GM18870 (cell line): ENCODE measurements at regions not wholly inside any gene's neighbourhood (a gene's known extent, or its start where the extent isn't known, plus 50 kb on each side); places are given as distances from the start of the nearest gene placed in this dataset.
"Not testable (repeated sequence)": the region's sequence is repeated elsewhere in the genome, so short reads cannot be mapped to it uniquely, and the experiment has no call there.

ENCODE experiments used
- ATAC-seq: cut with Tn5 transposase; IDR thresholded peaks from one replicate; pipeline ENCODE4 v1.9.1; 2021; ENCODE audit warnings: moderate library complexity; ENCODE audit not compliant: unreplicated experiment

GRCh38 chr5:163330723-163331668, 106.4 kb upstream of the CCNG1 start:
- ATAC-seq = no peak

GRCh38 chr5:163336074-163336473, 101.3 kb upstream of the CCNG1 start:
- not testable (repeated sequence) for ATAC-seq

- ATAC-seq = no peak
Measured at GRCh38 chr5:163339148-163339547, 98.2 kb upstream of the CCNG1 start.

DNA sequence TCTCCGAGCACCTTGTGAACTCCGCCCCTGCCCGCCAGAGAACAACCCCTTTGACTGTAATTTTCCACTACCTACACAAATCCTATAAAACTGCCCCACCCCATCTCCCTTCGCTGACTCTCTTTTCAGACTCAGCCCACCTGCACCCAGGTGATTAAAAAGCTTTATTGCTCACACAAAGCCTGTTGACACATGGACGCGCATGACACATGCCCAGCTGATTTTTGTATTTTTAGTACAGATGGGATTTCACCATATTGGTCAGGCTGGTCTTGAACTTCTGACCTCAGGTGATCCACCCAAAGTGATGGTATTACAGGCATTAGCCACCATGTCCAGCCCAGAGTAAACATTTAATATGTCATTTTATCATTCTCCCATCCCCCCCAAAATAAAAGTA, 97.0 kb upstream of the CCNG1 start:
- not testable (repeated sequence) for ATAC-seq

GRCh38 chr5:163342306-163342705, 95.1 kb upstream of the CCNG1 start:
- no peak for ATAC-seq

GRCh38 chr5:163345216-163345615, 92.2 kb upstream of the CCNG1 start:
- no peak for ATAC-seq

- ATAC-seq = peak; percentile 71
Measured at GRCh38 chr5:163347671-163348070, 89.7 kb upstream of the CCNG1 start.

DNA sequence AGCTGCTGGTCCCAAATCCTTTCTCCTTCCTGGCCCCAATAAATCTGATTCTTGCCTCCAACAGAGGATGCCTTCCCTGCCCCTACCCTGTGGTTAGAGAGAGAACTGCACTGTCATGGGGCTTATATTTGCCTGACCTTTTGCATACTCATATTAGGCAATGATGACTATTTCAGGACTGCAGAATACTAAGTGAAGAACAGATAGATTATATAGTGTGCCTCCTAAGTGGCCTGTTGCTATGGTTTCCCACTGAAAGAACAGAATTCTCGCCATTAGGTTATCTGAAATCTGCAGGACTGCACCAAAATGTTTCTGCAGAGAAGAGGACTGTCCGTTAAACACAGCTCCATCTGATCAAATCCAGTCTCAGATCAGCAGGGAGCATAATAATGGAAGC, 87.3 kb upstream of the CCNG1 start:
- ATAC-seq = no peak

DNA sequence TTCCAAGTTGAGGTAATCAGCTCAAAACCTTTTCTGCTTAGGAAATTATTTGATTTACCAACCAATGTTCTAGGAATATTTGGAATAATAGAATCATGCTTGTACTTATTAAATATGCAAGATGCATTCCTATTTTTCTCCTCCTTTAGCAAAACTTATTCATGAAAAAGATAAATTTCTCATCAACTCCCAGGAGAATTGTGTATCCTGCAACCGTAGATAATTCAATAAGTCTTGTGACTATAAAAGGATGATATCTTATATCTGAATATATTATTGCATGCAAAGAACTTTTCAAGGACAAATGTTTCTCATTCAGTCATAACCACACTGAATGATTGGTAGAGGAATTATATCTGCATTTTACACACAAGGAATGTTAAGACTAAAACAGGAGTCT, 84.9 kb upstream of the CCNG1 start:
- no peak for ATAC-seq

DNA sequence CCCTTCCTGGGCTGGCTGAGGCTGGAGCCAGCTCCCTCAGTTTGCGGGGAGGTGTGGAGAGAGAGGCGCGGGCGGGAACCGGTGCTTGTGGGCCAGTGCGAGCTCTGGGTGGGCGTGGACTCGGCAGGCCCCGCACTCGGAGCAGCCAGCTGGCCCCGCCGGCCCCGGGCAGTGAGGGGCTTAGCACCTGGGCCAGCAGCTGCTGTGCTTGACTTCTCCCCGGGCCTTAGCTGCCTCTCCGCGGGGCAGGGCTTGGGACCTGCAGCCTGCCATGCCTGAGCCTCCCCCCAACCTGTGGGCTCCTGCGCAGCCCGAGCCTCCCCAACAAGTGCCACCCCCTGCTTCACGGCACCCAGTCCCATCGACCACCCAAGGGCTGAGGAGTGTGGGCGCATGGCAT, 81.6 kb upstream of the CCNG1 start:
- not testable (repeated sequence) for ATAC-seq

DNA sequence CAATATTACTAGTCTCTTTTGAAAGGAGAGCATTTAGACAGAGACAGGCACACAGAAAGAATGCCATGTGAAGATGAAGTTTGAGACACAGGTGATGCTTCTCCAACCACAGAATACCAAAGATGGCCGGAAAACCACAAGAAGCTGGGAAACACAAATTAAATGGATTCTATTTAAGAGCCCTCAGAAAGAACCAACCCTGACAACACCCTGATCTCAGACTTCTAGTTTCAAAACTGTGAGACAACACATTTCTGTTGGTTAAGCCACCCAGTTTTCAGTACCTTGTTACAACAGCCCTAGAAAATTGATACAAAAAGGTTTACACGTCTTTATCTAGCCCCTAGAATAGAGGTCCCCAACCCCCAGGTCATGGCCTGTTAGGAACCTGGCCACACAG, 79.8 kb upstream of the CCNG1 start:
- no peak for ATAC-seq

GRCh38 chr5:163360656-163361055, 76.7 kb upstream of the CCNG1 start:
- no peak for ATAC-seq

GRCh38 chr5:163361450-163361849, 75.9 kb upstream of the CCNG1 start:
- ATAC-seq = no peak

- ATAC-seq = peak; percentile 51
Measured at GRCh38 chr5:163362840-163363371, 74.5 kb upstream of the CCNG1 start.

- ATAC-seq = no peak
Measured at GRCh38 chr5:163363389-163363788, 74.0 kb upstream of the CCNG1 start.

- no peak for ATAC-seq
Measured at GRCh38 chr5:163366757-163367156, 70.6 kb upstream of the CCNG1 start.

DNA sequence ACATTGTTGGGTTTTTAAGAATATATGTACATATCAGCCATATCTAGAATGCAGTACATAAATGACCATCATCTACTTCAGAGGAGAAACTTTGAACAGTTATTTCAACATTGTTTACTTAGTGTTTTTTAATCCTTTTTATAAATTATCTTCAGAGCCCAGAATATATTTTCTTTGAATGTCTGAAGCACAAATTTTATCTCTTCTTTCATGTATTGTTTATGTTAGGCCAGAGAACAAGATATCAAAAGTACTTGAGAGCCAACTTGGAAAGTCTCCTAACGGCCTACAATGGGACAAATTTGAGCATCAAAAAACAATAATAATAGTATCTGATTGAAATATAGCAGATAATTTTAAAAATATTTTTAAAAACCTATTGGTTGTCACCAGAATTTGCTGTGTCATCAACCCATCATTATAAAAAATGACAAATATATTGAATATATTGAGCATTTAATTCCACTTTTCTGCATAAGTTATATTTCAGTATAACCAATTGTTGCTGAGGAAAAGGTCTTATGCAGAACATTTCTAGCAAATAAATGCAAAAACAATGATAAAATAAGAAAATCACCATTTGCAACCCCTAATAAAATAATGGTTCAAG, 67.5 kb upstream of the CCNG1 start:
- no peak for ATAC-seq

DNA sequence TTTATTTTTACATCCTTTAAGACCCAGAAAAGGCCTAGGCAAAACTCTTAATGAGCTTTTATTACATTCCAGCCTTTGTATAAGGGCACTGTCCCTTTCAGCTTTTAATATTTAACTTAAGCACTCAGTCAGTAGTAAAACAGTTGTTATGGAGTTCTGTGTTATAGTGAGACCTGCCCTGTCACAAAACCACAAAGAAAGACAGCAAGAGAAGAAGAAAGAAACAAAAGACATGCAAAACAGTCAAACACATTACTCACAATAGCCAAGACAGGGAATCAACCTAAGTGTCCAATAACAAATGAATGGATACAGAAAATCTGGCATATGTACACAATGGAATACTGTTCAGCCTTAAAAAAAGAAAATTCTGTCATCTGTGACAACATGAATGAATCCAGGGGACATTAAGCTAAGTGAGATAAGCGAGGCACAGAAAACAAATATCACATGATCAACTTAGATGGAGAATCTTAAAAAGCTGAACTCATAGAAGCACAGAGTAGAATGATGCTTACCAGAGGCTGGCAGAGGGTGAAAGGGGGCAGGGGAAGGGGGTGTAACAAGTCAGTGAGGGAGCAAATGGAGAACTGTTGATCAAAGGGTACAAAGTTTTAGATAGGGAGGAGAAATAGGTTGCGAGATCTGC, 63.8 kb upstream of the CCNG1 start:
- ATAC-seq = peak; percentile 85

DNA sequence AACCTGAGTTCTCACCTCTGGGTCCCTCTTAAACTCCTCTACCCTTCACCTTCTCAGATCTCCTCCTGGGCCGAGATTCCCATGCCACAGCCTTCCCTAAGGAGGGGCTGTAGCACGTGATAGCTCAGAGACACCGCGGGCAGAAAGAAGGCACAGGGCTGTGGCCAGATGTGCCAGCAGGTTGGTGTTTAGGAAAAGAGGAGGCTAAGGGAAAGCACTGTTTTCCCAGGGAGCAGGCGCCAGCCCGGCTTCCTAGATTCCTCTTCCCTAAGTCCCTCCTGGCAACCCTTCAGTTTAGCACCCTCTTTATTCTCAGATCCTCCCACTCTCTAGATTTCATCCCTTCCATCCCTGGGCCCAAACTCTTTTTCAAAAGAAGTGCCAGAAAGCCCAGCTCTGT, 59.4 kb upstream of the CCNG1 start:
- no peak for ATAC-seq

DNA sequence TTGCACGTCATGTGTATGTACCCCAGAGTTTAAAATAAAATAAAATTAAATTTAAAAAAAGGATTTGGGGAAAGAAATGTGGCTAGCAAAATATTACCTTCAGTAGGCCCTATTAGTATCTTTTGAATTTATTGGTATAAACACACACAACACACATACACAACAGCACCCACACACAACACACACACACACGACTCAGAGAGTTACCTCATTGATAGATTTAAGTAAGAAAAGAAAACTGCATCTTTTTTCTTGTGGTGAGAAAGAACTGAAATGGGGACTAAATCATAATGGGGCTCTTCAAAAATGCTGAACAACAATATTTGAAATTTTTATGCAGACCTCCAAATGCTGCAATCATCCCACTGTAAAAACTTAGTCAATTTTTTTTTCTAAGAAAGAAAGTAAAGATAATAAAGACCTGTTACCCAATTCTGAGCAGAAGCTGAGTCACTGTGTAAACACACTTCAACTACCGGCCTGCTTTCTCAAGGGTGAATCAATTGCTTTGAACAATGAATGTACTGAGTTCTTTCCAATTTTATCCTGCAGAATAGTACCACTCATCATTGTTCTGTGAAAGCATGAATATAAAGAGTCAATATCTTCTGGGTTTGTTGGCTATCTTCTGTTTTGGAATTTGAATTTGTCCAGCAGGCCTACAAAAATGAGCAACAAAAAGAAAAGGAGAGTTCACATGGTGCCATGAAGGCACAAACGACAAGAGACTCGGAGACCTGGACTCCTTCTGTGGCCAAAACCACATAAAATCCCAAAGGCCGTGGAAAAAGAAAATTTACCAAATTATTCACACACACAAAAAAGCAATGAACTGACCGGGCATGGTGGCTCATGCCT, 57.9 kb upstream of the CCNG1 start:
- no peak for ATAC-seq

DNA sequence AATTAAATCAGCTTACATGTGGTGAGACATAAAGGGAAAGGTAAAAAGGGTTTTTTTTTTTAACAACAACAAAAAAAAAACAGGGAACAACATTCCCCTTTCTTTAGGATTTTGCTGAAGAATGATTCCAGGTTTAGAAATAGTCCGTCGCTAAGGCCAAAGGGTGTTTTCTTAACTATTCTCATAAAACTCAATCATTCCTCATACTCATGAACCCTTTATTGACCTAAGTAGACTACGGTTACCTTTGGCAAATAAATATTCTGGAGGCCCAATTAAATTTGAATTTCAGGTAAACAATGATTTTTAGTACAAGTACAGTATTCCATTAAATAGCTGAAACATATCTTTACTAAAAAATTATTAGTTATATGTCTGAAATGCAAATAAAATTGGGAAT, 55.6 kb upstream of the CCNG1 start:
- ATAC-seq = no peak
